ENCODE measurements at regions not wholly inside any gene's neighbourhood (a gene's known extent, or its start where the extent isn't known, plus 50 kb on each side); places are given as distances from the start of the nearest gene placed in this dataset.

DNA sequence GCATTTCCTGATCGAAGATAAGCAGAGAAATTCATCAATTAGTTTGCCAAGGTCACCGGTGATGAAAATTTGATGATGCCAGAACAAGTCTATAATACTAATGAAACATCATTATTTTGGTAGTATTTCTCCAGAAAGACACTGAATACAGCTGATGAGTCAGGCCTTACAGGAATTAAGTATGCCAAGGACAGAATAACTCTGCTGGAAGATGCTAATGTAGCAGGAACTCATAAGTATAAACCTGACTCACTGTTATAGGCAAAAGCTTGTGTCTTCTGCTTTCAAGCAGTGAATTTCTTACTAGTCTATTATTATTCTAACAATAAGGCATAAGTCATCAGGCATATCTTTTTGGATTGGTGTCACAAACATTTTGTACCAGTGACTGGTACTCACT lies 1825.1 kb upstream of the IGFBP7 start:
- no peak for DNase-seq

DNA sequence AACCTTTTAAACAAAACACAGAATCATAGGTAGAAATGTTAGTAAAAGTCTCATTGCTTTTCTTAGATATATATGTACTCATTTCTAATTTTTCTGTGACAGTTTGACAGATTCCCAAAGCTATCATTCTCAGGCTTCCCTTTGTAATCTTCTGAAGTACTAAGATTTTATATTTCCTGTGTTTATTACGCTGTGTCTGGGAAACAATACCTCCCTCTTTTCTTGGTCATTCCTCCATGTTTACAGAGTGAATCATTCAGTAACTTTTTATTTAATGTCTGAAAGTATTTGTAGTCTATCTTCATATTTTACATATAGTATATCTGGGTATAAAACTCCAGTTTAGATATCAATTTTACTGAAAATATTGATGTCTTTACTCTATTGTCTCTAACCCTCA lies 1826.3 kb upstream of the IGFBP7 start:
- DNase-seq, result no peak

DNA sequence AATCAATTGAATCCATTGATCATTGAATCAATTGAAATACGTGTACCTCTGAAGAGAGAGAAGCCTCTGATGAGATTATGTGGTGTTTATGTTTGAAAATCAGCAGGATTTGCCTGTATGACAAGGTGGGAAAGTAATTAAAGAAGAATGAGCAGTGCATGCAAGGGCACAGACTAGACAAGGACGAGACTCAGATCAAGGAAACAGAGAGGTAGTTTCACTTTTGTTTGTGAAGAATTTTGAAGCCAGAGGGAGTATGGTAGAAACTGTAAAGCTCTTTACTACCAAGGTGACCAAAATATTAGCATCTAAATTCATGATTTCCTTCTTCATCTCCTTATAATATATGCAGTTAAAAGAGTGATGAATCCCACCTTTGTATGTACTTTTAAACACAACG lies 1830.0 kb upstream of the IGFBP7 start:
- no peak for DNase-seq

GRCh38 chr4:58941286-58941685 lies 1831.1 kb upstream of the IGFBP7 start:
- DNase-seq, result no peak

DNA sequence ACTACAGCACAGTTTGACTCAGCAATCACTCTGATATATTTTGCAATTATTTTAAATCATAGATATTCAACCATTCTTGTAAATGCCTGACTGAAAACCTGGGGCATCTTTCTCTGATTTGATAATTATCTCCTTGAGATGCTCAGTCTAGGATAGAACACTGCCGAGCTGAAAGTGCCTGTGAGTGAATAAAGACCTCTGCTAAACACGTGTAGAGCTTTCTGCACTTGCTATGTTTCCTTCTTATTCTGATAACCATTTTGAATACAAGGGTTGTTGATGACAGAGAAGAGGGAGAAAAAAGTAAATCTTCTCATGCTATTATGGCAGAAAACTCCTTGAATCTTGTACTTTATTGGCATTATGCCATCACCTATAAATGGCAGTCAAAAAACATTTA lies 1843.4 kb upstream of the IGFBP7 start:
- no peak for DNase-seq

DNA sequence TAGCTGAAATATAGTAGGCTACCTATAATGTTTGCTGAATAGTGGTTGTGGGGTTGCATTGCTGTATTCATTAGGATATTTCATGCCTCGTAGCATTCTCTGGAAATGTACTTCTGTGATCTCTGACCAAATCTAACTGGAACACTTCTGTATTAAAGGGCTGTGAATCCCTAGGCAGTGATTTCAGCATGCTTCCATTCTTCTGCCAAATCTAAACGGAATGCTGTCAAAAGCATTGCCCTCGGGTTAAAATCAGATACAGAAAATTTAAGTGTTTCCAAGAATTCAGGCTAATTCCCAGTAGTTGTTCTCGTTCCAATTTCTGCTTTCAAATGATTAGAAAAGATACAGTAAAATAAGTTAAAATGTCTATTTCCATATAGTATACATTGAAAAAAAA lies 1847.5 kb upstream of the IGFBP7 start:
- no peak for DNase-seq

DNA sequence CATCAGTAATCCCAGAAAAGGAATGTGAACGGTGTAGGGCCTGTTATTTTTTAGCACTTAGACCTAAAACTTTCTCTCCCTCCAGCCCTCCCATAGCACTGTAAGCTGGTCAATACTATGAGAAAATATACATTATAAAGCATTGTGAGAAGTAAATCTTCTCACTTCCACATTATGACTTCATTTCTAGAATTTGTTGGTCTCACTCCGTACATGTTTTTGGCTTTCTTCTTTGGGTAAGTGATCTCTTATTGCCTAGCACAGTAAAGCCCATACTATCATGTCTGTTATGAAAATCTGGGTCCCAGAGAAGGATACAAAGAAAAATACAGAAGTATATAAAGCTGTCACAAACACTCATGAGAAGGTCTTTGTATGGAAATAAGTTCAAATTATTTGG lies 1851.1 kb upstream of the IGFBP7 start:
- DNase-seq, result no peak

- no peak for DNase-seq
Observed at GRCh38 chr4:58961925-58962324, 1851.7 kb upstream of the IGFBP7 start.

GRCh38 chr4:58962424-58962823 lies 1852.2 kb upstream of the IGFBP7 start:
- DNase-seq, result no peak

GRCh38 chr4:58981828-58982227 lies 1871.6 kb upstream of the IGFBP7 start:
- DNase-seq, result no peak

- DNase-seq, result no peak
Observed at GRCh38 chr4:58983887-58984286, 1873.7 kb upstream of the IGFBP7 start.

DNA sequence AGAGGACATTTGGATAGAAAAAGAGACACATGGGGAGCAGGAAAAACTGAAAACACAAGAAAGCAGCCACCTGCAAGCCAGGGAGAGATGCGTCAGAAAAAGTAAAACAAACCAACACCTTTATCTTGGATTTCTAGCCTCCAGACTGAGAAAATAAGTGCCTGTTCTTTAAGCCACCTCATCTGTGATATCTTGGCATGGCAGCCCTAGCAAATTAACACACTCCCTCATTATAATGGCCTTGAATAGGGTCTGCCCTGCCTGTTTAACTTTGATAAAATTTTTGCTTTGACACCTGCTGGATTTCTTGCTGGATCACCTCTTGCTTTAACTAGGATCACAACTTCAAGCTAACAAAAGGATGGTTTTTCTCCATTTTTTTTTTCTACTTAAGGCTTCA lies 1892.0 kb upstream of the IGFBP7 start:
- no peak for DNase-seq

DNA sequence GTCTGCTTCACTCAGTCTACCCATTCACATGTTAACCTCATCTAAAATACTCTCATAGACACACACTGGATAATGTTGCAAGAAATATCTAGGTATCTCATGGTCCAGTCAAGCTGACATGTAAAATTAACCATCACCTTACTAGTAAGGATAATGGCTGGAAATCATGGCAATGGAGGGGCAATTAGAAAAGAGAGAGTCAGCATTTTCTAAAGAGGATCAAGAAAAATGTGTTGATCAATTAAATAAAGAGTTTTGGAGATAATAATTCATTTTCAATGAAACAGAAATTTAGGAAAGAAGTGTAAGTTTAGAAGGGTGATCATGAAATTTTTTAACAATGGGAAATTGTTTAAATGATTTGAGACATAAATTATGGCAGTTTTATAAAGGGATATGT lies 1914.1 kb upstream of the IGFBP7 start:
- DNase-seq, result no peak

DNA sequence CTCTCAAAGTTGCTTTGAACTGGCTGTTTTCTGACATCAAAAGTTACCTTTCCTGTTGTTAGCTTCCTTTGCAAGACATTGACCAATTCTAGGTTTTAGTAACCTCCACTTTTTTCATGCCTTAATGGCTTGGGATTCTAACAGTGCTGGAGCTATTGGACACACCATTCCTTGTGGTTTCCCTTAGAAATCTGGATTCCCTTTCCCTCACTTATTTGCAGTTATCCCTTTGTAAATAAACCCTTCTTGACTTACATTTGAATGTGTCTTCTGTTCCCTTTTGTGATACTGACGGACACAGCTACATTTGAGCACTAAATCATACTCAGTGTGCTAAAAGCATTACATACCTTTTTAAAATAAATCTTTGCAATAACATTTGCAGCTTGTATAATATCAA lies 1927.6 kb upstream of the IGFBP7 start:
- no peak for DNase-seq

- no peak for DNase-seq
Observed at GRCh38 chr4:59039046-59039445, 1928.9 kb upstream of the IGFBP7 start.

DNA sequence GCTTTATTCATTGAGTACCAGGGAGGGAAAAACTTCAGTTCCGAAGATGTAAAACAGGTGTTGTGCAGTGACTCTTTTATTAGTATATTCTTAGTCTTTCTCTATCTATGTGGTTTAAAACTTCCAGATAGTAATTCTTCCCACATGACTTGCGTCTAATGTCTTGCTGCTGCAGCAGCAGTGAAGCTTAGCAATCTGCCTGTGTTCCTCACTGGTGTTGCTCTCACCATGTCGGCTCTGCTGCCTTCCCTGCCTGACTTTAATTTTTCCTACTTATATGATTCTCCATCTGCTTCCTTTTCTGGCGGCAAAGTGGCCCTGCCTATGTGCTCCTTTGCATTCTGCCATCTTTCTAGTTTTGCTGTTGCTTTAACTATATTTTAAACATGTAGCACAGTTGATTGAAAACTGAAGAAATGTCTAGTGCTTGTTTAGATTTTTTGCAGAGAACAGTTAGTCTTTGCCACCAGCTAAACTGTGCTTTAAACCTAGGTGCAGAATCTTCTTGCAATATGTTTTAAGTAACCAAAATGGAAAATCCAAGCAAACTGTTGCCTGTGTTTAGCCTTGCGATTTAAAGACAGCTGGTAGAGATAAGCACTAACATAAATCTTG lies 1934.2 kb upstream of the IGFBP7 start:
- no peak for DNase-seq

GRCh38 chr4:59054086-59054485 lies 1943.9 kb upstream of the IGFBP7 start:
- no peak for DNase-seq

GRCh38 chr4:59057804-59058203 lies 1947.6 kb upstream of the IGFBP7 start:
- no peak for DNase-seq

GRCh38 chr4:59058543-59058942 lies 1948.4 kb upstream of the IGFBP7 start:
- no peak for DNase-seq

- DNase-seq, result no peak
Observed at GRCh38 chr4:59060002-59060846, 1950.0 kb upstream of the IGFBP7 start.

- no peak for DNase-seq
Observed at GRCh38 chr4:59060895-59061294, 1950.7 kb upstream of the IGFBP7 start.

- no peak for DNase-seq
Observed at GRCh38 chr4:59063015-59063720, 1953.0 kb upstream of the IGFBP7 start.

GRCh38 chr4:59068722-59069418 lies 1958.7 kb upstream of the IGFBP7 start:
- DNase-seq, result no peak
